ENCODE measurements at regions not wholly inside any gene's neighbourhood (a gene's known extent, or its start where the extent isn't known, plus 50 kb on each side); places are given as distances from the start of the nearest gene placed in this dataset.

- H3K9me3 ChIP-seq, result peaks cover 4% of the 10 kb centered on the region
- intact Hi-C loops (cut with DNase I), result no loop called here
- H3K36me3 ChIP-seq, result no peaks in the 10 kb centered on the region
- no peak for TF ChIP-seq POLR2AphosphoS5 (IDR thresholded peaks at IDR 0.05; ENCODE audit: insufficient read depth in 1 of 2, low read depth in 1 of 2)
- no peak for TF ChIP-seq POLR2A (IDR thresholded peaks at IDR 0.05)
- no peak for TF ChIP-seq CTCF (IDR thresholded peaks at IDR 0.05)
- H3K4me3 ChIP-seq, result no peak overlapping the region
- no peak for DNase-seq (ENCODE audit: extremely low spot score in 2 of 2)
- no peaks in the 10 kb centered on the region for H3K27me3 ChIP-seq
- no peaks in the 10 kb centered on the region for H3K4me1 ChIP-seq
- H3K27ac ChIP-seq, result no peak overlapping the region
Observed at GRCh38 chr18:1916869-1917523, 654.3 kb downstream of the METTL4 start.

- Histone ChIP-seq H3K27ac (no peak overlapping the region), H3K4me1 (no peaks in the 10 kb centered on the region), H3K4me3 (no peak overlapping the region), H3K27me3 (no peaks in the 10 kb centered on the region), H3K9me3 (peaks cover 4% of the 10 kb centered on the region), H3K36me3 (no peaks in the 10 kb centered on the region)
- no peak for DNase-seq (ENCODE audit: extremely low spot score in 2 of 2)
- TF ChIP-seq CTCF (IDR thresholded peaks at IDR 0.05), result no peak
- no peak for TF ChIP-seq POLR2A (IDR thresholded peaks at IDR 0.05)
- TF ChIP-seq POLR2AphosphoS5 (IDR thresholded peaks at IDR 0.05; ENCODE audit: insufficient read depth in 1 of 2, low read depth in 1 of 2), result no peak
- intact Hi-C loops (cut with DNase I), result no loop called here
Observed at GRCh38 chr18:1917569-1917968, 653.7 kb downstream of the METTL4 start.

GRCh38 chr18:1922066-1922465, 649.2 kb downstream of the METTL4 start:
- TF ChIP-seq POLR2AphosphoS5 (IDR thresholded peaks at IDR 0.05; ENCODE audit: insufficient read depth in 1 of 2, low read depth in 1 of 2) (no peak), CTCF (IDR thresholded peaks at IDR 0.05) (no peak), POLR2A (IDR thresholded peaks at IDR 0.05) (no peak)

GRCh38 chr18:1928711-1929110, 642.6 kb downstream of the METTL4 start:
- no peak overlapping the region for H3K4me3 ChIP-seq
- intact Hi-C loops (cut with DNase I), result no loop called here
- no peaks in the 10 kb centered on the region for H3K27me3 ChIP-seq
- TF ChIP-seq POLR2AphosphoS5 (IDR thresholded peaks at IDR 0.05; ENCODE audit: insufficient read depth in 1 of 2, low read depth in 1 of 2), result no peak
- TF ChIP-seq CTCF (IDR thresholded peaks at IDR 0.05), result no peak
- TF ChIP-seq POLR2A (IDR thresholded peaks at IDR 0.05), result no peak
- no peaks in the 10 kb centered on the region for H3K9me3 ChIP-seq
- no peaks in the 10 kb centered on the region for H3K4me1 ChIP-seq
- no peaks in the 10 kb centered on the region for H3K36me3 ChIP-seq
- no peak overlapping the region for H3K27ac ChIP-seq
- DNase-seq (ENCODE audit: extremely low spot score in 2 of 2), result no peak

More at GRCh38 chr18:1922066-1922465, 649.2 kb downstream of the METTL4 start:
- H3K4me1 ChIP-seq, result no peaks in the 10 kb centered on the region
- intact Hi-C loops (cut with DNase I), result no loop called here
- no peaks in the 10 kb centered on the region for H3K27me3 ChIP-seq
- no peak overlapping the region for H3K27ac ChIP-seq
- H3K4me3 ChIP-seq, result no peak overlapping the region
- DNase-seq (ENCODE audit: extremely low spot score in 2 of 2), result no peak
- no peaks in the 10 kb centered on the region for H3K9me3 ChIP-seq
- no peaks in the 10 kb centered on the region for H3K36me3 ChIP-seq

- DNase-seq (ENCODE audit: extremely low spot score in 2 of 2), result no peak
- Histone ChIP-seq H3K4me3 (no peak overlapping the region), H3K36me3 (no peaks in the 10 kb centered on the region), H3K9me3 (no peaks in the 10 kb centered on the region), H3K27me3 (no peaks in the 10 kb centered on the region), H3K4me1 (no peaks in the 10 kb centered on the region), H3K27ac (no peak overlapping the region)
- TF ChIP-seq POLR2AphosphoS5 (IDR thresholded peaks at IDR 0.05; ENCODE audit: insufficient read depth in 1 of 2, low read depth in 1 of 2) (no peak), POLR2A (IDR thresholded peaks at IDR 0.05) (no peak), CTCF (IDR thresholded peaks at IDR 0.05) (no peak)
- intact Hi-C loops (cut with DNase I), result no loop called here
Observed at GRCh38 chr18:1929720-1930119, 641.6 kb downstream of the METTL4 start.
